HPDE6-E6E7 (cell line): ENCODE measurements at regions not wholly inside any gene's neighbourhood (a gene's known extent, or its start where the extent isn't known, plus 50 kb on each side); places are given as distances from the start of the nearest gene placed in this dataset.
"Not testable (repeated sequence)": the region's sequence is repeated elsewhere in the genome, so short reads cannot be mapped to it uniquely, and the experiment has no call there.

Experiments
- DNase-seq: peaks from one replicate; pipeline ENCODE4 v3.0.0; 2011; ENCODE audit warnings: missing footprints; ENCODE audit errors: extremely low spot score

DNA sequence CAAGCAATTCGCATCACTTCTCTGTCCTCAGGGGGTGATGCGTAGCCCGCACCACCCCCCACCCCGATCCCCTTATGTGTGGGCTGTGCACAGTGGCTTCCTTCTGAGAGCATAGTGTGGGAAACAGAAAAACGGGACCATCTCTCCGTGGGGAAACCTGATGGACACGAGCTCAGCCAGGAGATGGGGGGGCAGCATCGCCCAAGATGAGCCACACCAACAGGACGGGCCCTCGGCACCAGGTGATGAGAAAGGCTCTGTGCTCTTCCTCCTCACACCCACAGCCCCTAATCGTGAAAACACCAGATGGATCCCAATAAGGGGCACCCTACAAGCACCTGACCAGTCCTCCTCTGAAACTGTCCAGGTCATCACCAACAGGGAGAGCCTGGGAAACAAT, 153.6 kb downstream of the SHANK2 start:
- DNase-seq = no peak

DNA sequence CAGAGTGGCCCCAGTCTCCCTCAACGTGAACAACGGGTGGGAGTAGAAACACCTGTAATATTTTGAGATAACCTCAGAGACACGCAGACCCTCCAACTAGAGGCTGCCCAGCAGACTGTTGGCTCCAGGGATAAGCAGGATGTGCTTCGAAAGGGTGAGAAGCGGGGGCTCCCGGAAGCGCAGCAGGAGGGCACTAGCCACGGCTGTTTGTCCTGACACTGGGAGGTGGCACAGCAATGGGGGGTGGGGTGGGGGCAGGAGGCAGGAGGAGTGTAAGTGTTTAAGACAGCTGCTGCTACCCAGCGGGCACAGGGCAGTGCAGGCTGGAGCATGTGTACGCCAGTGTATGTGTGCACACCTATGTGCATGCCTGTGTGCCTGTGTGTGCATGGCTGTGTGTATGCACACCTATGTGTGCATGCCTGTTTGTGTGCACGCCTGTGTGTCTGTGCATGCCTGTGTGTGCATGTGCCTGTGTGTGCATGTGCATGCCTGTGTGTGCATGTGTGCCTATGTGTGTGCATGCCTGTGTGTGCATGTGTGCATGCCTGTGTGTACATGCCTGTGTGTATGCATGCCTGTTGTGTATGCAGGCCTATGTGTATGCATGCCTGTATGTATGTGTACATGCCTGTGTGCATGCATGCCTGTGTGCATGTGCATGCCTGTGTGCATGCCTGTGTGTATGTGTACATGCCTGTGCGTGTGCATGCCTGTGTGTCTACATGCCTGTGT, 154.7 kb downstream of the SHANK2 start:
- DNase-seq = no peak

DNA sequence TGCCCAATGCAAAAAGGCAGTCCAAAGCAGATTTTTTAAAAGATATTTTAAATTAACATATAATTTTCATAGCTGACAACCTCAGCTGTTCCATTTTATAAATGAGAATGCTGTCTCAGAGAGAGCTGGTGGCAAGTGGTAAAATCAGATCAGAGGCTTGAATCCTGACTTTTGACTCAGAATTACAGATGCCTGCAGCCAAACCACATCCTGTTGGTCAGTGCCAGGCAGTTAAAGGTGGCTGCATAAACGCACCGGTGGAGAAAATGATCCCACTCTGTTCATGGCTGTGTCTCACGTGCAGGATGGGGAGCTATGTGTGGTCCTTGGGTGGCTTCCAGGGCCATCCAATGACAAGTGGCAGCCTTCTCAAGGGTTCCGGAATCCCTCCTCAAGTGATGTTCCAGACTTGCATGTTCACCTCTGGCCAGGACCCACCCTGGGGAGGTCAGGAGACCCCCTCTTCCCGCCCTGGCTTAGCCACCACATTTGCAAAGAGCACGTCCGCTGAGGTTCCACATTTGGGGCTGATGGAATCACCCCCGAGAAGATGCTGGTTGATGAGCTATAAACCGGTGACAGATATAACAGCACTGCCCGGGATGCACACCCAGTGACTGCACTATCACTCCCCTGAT, 155.5 kb downstream of the SHANK2 start:
- no peak for DNase-seq

DNA sequence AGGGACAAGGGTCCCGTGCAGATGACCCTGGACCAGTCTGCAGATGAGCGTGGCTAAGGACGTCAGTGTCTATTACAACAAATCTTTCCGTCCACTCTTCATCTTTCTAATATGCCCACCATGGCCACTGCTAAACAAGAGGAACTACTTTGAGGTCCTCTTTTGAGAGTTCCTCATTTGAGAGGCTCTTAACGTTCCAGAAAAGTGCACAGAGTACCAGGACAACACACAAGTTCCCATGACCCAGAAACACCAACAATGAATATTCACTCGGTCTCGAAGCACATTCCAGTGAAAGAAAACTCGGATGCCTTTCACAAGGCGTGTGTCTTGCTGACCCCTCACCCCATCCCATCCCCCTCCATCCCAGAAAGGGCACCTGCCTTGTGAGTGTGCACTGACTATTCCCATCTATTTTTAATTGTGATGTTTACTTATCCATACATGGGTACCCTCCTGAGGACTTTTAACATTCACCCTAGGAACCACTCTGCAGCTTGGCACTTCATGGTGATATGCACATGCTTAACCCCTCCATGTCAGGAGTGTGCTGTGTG, 157.0 kb downstream of the SHANK2 start:
- no peak for DNase-seq

DNA sequence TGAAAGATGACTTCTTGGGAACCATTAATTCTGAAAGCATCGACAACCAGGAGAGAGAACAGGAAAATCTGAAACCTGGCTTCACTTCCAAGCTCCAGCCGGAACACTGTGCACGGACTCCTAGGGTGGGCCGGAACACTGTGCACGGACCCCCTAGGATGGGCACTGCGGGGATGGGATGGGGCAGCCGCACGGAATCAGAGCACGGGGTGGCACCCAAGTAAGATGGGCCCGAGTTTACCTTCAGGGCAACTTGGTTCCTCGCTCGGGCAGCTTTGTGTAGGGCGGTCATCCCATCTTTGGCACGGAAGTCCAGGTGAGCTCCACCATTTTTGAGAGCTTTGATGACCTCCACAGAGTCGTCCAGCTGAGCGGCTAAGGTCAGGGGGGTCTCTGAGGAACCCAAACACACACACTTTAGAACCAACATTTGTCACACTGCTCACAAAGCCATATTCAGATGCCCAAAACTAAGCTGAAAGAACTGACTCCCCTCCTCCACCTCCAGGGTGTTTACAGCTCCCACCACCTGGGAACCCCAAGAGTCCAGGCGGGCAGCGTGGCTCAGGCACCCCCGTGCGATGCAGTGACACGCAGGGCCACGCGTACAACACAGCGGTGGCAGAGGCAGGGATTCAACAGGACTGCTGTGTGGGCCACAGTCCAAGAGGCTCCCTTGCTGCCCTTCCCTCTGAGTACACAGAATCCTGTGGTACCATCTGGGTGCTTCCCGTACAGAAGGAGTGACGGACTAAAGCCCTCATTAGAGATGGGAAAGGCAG, 157.9 kb downstream of the SHANK2 start:
- no peak for DNase-seq

DNA sequence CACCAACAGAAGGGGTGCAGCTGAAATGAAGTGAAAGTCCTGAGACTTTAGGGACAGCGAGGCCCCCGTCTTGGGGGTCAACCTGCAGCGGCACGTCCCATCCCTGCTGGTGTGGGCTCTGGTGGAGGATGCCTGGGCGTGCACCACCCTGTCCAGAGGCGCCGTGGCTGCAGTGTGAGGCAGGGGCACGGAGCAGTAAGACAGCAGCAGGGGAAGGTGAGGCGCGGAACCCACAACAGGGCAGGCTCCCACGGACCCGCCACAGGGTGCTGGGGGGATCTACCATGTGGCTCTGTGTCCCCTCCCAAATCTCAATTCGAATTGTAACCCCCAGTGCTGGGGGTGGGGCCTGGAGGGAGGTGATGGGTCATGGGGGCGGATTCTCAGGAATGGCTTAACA, 158.6 kb downstream of the SHANK2 start:
- no peak for DNase-seq

DNA sequence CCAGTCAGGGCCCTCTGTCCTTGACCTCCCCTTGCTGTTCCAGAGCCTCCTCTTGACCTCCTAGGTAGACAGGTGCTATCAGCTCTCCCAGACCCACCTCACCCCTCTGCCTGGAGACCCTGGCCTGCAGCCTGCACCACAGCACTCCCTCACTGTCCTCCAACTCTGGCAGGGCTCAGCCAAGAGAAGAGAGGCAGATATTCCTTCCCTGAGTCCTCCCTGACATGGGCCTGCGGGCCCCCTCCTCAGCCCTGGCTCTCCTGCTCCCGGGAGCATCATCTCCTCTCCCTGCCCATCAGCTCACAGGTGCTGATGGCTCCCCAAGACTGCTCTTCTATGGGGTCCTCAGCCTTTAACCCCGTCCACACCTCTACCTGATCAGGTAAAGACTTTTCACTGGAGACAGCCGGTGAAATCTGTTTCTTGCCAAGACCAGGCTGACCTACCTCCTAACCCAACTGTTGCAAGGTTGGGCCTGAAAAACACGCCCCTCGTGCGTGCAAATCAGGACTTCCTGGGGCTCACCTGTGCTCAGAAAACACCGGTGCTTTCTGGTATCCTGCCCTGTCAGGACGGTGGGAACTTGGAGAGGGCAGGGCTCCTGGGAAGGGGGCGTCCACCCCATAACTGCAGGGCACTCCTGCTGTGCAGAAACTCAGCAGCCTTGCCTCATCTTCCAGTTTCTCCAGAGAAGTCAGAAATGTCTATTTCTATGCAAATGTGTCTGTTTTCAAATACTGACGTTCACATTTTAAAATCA, 160.7 kb downstream of the SHANK2 start:
- DNase-seq = no peak

DNA sequence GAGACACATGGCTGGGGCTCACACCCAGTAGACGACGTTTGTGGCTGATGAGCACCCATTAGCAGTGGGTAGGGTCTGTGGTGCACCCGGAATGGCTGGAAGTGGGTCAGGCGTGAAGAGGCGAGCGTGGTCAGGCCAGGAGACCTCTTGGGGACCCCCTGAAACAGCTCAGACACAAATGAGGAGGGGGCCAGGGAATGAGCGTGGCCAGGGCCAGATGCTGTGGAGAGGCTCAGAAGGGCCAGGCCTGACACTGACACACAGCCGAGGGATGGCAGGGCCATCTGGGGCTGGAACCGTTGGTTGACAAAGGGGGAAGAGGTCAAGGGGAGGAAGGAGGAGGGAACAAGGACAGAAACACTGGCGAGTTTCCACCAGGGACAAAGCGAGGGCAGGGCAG, 162.8 kb downstream of the SHANK2 start:
- DNase-seq = no peak

DNA sequence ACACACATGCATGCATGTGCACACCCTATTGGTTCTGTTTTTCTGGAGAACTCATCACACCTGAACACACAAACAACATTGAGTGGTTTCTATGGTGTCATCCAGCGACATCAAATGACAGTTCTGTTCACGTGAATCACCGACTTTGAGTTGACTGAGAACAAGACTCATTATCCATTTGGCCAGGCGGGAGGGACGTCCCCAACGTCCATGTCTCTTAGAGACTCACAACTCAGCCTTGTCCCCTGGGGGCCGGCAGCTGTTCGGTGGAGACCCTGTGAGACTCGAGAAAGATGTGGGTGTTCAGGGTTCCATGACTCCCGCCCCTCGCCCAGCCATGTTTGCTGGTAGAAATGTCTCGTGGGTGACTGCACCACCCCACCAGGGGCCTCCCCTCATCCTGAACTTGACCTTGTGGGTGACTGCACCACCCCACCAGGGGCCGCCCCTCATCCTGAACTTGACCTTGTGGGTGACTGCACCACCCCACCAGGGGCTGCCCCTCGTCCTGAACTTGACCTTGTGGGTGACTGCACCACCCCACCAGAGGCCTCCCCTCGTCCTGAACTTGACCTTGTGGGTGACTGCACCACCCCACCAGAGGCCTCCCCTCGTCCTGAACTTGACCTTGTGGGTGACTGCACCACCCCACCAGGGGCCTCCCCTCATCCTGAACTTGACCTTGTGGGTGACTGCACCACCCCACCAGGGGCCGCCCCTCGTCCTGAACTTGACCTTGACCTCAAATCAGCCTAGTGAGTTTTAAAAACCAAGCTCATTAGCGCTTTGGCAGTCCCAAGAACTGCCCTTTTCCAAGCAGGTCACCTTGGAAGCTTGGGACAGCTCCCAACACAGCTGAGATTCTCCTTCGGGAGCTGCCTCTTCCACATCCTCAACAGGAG, 163.8 kb downstream of the SHANK2 start:
- not testable (repeated sequence) for DNase-seq

DNA sequence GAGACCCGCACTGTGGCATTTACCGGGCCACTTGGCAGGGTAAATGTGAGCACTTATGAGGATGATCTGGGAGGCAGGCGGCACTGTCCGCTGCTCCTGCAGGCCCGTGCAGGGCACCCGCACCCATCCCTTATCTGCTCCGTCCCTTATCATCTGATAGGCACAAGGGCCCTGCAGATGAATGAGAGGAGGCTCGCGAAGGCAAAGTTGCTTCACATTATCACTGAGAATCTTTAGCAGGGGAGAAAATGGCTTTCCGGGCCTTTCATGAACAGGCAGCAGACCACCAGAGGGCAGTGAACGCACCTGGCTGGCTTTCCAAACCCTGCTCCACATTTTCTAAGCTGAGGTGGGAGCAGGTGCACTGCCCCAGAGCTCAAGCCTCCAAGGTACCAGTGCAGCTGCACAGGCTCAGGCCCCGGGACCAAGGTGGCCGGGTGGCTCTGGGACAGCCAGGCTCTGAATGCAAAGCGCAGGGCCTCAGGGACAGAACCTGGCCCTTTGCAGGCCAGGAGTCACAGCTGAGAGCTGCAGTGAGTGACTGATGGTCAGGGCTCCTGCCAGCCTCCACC, 165.6 kb downstream of the SHANK2 start:
- DNase-seq = peak; percentile 37

DNA sequence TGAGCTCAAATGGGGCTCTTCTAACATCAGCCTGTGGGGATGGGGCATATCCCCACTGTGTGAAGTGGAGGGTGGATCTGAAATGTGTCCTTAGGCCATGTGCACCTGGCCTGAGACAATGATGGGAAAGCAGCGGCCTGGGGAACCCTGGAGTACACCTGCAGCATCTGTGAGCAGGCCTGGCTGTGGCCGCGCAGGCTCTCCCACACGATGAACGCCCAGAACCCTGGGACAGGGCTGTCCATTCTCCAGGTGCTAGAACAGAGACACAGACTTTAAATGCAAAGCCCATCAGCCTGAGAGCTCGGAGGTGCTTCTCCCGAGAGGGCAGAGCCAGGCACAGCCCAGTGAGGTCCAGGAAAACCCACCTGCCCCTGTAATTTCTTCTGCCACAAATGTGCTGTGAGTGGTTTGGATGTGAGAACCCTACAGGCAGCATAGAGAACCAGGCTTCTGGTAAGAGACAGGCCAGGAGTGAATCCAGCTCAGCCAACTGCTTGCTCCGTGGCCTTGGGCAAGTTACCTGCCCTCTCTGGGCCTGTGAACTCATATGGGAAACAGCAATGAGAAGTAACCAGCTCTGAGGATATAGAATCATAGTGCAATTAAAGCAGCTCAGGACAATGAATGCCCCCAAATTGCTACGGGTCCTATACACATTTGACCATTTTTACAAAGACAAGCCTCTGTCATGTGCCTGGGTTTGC, 167.9 kb downstream of the SHANK2 start:
- DNase-seq = no peak

DNA sequence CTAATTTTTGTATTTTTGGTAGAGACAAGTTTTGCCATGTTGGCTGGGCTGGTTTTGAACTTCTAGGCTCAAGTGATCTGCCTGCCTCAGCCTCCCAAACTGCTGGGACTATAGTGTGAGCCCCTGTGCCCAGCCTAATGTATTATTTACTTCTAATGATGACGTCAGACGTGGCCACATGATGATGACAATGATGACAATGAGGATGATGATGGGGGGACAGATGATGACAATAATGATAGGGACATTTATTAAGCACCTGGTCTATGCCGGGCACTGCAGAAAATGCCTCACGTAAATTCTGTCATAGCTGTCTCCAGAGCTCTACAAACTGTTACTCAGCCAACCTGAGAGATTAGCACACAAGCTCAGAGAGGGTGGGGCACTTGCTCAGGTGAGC, 169.3 kb downstream of the SHANK2 start:
- no peak for DNase-seq

DNA sequence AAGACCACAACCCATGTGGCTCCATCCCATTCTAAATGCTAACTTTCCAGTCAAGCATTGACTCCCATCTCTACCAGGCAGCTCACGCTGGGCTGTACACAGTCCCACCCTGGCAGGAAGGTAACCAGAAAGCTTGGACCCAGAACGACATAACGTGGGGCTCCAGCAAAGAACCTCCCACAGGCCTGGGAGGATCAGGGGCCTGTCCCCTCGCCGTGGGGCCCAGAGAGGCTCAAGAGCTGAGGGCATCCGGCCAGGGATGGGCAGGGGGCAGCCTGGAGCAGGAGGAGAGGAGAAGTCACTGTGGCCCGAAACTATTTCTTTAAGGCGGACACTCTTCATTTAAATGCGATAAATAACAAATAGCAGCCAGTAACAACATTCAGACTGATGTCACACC, 169.9 kb downstream of the SHANK2 start:
- DNase-seq = no peak

DNA sequence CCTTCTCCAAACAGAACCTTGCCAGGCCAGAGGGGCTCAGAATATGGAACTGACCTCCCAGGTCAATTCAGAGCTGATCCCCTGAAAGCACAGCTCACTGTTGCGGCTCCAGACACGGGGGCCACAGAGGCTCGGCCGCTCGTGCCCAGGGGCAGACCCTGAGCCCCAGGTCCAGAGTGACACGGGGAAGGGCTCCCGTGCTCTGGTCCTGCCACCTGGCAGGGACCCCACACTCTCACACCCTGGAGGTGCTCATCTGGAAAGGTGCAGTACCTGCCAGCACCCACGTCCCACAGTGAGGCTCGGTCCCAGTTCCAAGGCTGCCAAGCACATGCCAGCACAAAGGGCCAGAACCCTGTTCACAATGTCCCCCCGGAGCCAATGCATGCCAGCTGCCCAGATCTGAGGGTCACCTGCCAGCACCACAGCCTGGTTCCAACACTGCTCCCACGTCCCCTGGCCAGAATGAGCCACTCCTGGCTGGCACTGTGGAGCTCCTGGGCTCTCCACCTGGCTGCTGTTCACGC, 170.6 kb downstream of the SHANK2 start:
- DNase-seq = no peak

DNA sequence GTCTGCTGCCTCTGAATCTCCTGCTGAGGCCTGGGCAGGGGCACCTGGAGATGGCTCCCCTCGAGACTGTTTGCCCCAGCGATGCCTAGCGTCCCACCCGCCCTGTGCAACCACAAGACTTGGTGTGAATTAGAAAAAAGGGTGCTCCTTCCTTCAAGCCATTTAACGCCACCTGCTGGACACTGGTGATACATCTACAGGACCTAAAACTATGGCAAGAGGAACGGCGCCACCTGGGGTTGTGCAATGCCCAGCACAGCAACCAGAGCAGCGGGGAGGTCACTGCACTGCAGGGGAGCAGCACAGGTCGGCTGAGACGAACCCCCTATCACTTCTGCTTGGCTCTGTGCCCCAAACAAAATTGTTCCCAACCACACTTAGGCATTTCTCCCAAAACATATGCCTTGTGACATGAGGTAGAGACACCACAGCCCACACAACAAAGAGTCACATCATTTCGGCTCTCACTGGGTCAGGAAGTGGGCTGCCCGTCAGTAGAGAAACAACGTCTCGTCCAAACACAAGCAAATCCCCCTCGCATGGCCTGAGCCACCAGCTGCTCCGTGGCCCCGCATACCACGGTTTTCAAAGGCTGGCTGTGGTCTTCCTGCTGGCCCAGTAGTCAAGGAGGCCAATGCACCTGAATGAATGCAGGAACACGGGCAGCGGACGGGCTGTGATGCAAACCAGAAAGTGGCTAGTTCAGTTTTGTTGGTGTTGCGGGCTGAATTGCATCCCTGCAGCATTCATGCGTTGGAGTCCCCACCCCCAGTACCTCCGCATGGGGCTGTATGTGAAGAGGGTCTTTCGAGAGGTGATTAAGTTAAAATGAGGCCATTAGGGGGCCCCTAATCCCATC, 171.9 kb downstream of the SHANK2 start:
- DNase-seq = peak; percentile 42

DNA sequence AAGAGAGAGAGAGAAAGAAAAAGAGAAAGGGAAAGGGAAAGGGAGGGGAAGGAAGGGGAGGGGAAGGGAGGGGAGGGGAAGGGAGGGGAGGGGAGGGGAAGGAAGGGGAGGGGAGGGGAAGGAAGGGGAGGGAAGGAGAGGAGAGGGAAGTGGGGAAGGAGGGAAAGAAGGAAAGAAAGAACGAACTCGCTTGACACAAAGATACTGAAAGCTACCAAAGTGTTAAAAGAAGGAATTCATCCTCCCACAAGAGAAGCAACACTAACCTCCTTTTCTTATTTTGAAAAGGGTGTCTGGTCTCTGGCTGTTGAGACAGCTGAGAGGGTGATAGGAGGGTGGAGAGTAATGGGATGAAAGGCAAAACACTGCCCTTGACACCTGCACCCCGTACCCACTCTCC, 172.6 kb downstream of the SHANK2 start:
- no peak for DNase-seq

DNA sequence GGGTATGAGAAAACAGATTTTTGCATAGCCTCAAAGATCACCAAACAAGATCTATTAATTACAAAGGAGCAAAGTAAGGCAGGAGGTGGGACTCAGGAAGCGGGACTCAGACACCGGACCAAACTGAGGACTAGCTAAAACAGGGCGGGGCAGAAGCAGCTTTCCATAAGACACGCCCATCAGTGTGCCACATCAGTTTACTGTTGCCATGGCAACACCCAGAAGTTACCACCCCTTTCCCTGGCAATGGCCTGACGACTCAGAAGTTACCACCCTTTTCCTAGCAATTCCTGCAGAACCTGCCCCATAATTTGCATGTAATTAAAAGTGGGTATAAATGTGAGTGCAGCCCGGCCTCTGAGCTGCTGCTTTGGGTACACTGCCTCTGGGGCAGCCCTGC, 173.9 kb downstream of the SHANK2 start:
- no peak for DNase-seq

DNA sequence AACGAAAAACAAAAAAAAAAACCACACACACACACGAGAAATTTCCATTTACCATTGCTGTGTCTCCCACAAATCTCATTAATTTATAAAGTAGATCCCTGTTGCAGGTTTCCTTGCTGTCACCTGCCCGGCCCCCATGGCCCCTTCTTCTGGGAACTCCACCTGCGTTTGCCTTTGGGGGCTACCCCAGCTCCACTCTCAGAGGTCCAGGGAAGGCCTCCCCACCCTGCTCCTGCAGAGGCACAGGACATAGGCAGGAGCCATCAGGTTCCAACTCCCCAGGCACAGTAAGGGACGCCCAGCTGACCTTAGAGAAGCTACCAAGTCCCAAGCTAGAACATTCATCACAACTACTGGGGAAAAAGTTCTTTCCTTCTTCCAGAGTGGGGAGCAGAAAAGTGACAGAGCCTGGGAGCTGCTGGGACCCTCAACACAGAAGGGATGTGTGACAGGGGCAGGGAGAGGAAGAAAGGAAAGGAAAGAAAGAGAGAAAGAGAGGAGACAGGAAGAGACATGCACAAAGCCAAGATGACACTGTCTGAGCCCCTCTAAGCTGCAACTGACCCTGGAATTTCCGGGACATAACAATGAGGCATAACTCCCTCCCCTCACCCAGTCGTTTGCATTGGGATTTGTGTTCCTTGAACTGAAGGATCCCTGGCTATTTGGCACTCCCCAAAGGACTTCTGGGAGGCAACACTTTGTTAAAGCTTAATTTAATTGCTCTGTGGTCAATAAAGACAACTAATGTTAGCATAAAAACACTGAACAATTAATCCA, 175.7 kb downstream of the SHANK2 start:
- no peak for DNase-seq
